ENCODE measurements at regions not wholly inside any gene's neighbourhood (a gene's known extent, or its start where the extent isn't known, plus 50 kb on each side); places are given as distances from the start of the nearest gene placed in this dataset.
A peak's percentile ranks its signal among the peaks of the same experiment; 100 is the strongest.

GRCh38 chr2:37796481-37796880 is 125.0 kb upstream of the CDC42EP3 start:
- TF ChIP-seq CTCF (IDR thresholded peaks at IDR 0.05) = no peak
- no peak for TF ChIP-seq POLR2A (IDR thresholded peaks at IDR 0.05)

GRCh38 chr2:37797081-37797480 is 125.6 kb upstream of the CDC42EP3 start:
- 82 to 84% methylated on average over 3 of the region's 3 CpGs for WGBS, 2 donors
- Histone ChIP-seq H3K4me3 (replicated peaks in 1 of 3) (no peak overlapping the region), H3K4me1 (peaks cover 7 to 36% of the 10 kb centered on the region in 2 donors), H3K27me3 (no peaks in the 10 kb centered on the region), H3K9me3 (no peaks in the 10 kb centered on the region), H3K36me3 (no peaks in the 10 kb centered on the region), H3K27ac (no peak overlapping the region)
- intact Hi-C loops (cut with DNase I) = no loop called here
- no peak for DNase-seq
- TF ChIP-seq CTCF (IDR thresholded peaks at IDR 0.05) = no peak
- no peak for TF ChIP-seq POLR2A (IDR thresholded peaks at IDR 0.05)

More at GRCh38 chr2:37796481-37796880, 125.0 kb upstream of the CDC42EP3 start:
- Histone ChIP-seq H3K27me3 (no peaks in the 10 kb centered on the region), H3K27ac (no peak overlapping the region), H3K36me3 (no peaks in the 10 kb centered on the region), H3K4me1 (peaks cover 7 to 31% of the 10 kb centered on the region in 2 donors), H3K4me3 (replicated peaks in 1 of 3) (no peak overlapping the region), H3K9me3 (no peaks in the 10 kb centered on the region)
- DNase-seq = no peak
- intact Hi-C loops (cut with DNase I) = no loop called here
- 91 to 99% methylated on average over 4 of the region's 4 CpGs for WGBS, 2 donors

- peaks cover 7 to 44% of the 10 kb centered on the region in 2 donors for H3K4me1 ChIP-seq
- H3K4me3 ChIP-seq (replicated peaks in 1 of 3) = no peak overlapping the region
- H3K9me3 ChIP-seq = no peaks in the 10 kb centered on the region
- H3K27me3 ChIP-seq = no peaks in the 10 kb centered on the region
- H3K27ac ChIP-seq = no peak overlapping the region
- no peaks in the 10 kb centered on the region for H3K36me3 ChIP-seq
- DNase-seq = no peak
- TF ChIP-seq POLR2A (IDR thresholded peaks at IDR 0.05) = no peak
- no peak for TF ChIP-seq CTCF (IDR thresholded peaks at IDR 0.05)
- intact Hi-C loops (cut with DNase I) = no loop called here
Measured at GRCh38 chr2:37798315-37799005, 126.6 kb upstream of the RMDN2 start.

GRCh38 chr2:37800176-37800858 is 124.8 kb upstream of the RMDN2 start:
- no peaks in the 10 kb centered on the region for H3K27me3 ChIP-seq
- intact Hi-C loops (cut with DNase I) = no loop called here
- H3K36me3 ChIP-seq = no peaks in the 10 kb centered on the region
- H3K9me3 ChIP-seq = no peaks in the 10 kb centered on the region
- H3K4me3 ChIP-seq (replicated peaks in 1 of 3) = no peak overlapping the region
- WGBS, 2 donors = 99 to 100% methylated on average over 2 of the region's 2 CpGs
- TF ChIP-seq CTCF (IDR thresholded peaks at IDR 0.05) = no peak
- TF ChIP-seq POLR2A (IDR thresholded peaks at IDR 0.05) = no peak
- H3K27ac ChIP-seq = no peak overlapping the region
- H3K4me1 ChIP-seq = peaks cover 0 to 29% of the 10 kb centered on the region in 2 donors
- no peak for DNase-seq

GRCh38 chr2:37802211-37802752 is 122.8 kb upstream of the RMDN2 start:
- Histone ChIP-seq H3K4me1 (peaks cover 0 to 16% of the 10 kb centered on the region in 2 donors), H3K9me3 (no peaks in the 10 kb centered on the region), H3K4me3 (replicated peaks in 1 of 3) (no peak overlapping the region), H3K27ac (no peak overlapping the region), H3K27me3 (no peaks in the 10 kb centered on the region), H3K36me3 (no peaks in the 10 kb centered on the region)
- TF ChIP-seq CTCF (IDR thresholded peaks at IDR 0.05) = no peak
- no peak for TF ChIP-seq POLR2A (IDR thresholded peaks at IDR 0.05)
- intact Hi-C loops (cut with DNase I) = no loop called here
- 45 to 53% methylated on average over 4 of the region's 4 CpGs for WGBS, 2 donors
- peak; percentile 41 to 52 for DNase-seq
